Osteoblast (primary cell): ENCODE measurements at regions not wholly inside any gene's neighbourhood (a gene's known extent, or its start where the extent isn't known, plus 50 kb on each side); places are given as distances from the start of the nearest gene placed in this dataset.

Source experiments
- DNase-seq: peaks from one replicate; pipeline ENCODE4 v3.0.0; 2011; ENCODE audit warnings: low spot score, mixed read lengths; ENCODE audit not compliant: insufficient read length; ENCODE audit errors: missing footprints
- H2AFZ ChIP-seq: 2 replicates; pipeline ENCODE4 v1.6.0; 2011; ENCODE audit warnings: mild to moderate bottlenecking, low read length
- H3K27ac ChIP-seq: 2 replicates; pipeline ENCODE4 v1.5.1; 2011; ENCODE audit warnings: mild to moderate bottlenecking, low read depth, low read length, moderate library complexity
- H3K27me3 ChIP-seq: 2 replicates; pipeline ENCODE4 v1.6.0; 2012; ENCODE audit warnings: mild to moderate bottlenecking, control low read depth, inconsistent platforms, low read length, moderate library complexity; ENCODE audit not compliant: insufficient read depth
- H3K36me3 ChIP-seq: 2 replicates; pipeline ENCODE4 v1.5.1; 2011; ENCODE audit warnings: mild to moderate bottlenecking, low read length, control low read depth, moderate library complexity; ENCODE audit not compliant: insufficient read depth
- H3K4me1 ChIP-seq: 2 replicates; pipeline ENCODE4 v1.5.1; 2011; ENCODE audit warnings: mild to moderate bottlenecking, low read length, control low read depth, moderate library complexity; ENCODE audit not compliant: insufficient read depth
- H3K4me2 ChIP-seq: 2 replicates; pipeline ENCODE4 v1.6.0; 2011; ENCODE audit warnings: mild to moderate bottlenecking, low read length; ENCODE audit not compliant: insufficient read depth
- H3K4me3 ChIP-seq: fragments of 200-600 bp; sonication (generic); 3 replicates; pipeline ENCODE4 v1.5.1; 2012; ENCODE audit warnings: mild to moderate bottlenecking, low read length, inconsistent platforms; ENCODE audit not compliant: insufficient read depth
- H3K79me2 ChIP-seq: 2 replicates; pipeline ENCODE4 v1.6.0; 2012; ENCODE audit warnings: mild to moderate bottlenecking, low read length, control low read depth, inconsistent platforms; ENCODE audit not compliant: insufficient read depth
- H3K9me3 ChIP-seq: 2 replicates; pipeline ENCODE4 v1.5.1; 2011; ENCODE audit warnings: low read depth, low read length, control low read depth
- H4K20me1 ChIP-seq: 2 replicates; pipeline ENCODE4 v1.6.0; 2012; ENCODE audit warnings: mild to moderate bottlenecking, low read length, control low read depth; ENCODE audit not compliant: insufficient read depth
- CTCF ChIP-seq: IDR thresholded peaks from 2 replicates; pipeline ENCODE4 v1.5.1; 2011; ENCODE audit warnings: mild to moderate bottlenecking, low read depth, low read length, moderate library complexity; ENCODE audit errors: extremely low read depth

DNA sequence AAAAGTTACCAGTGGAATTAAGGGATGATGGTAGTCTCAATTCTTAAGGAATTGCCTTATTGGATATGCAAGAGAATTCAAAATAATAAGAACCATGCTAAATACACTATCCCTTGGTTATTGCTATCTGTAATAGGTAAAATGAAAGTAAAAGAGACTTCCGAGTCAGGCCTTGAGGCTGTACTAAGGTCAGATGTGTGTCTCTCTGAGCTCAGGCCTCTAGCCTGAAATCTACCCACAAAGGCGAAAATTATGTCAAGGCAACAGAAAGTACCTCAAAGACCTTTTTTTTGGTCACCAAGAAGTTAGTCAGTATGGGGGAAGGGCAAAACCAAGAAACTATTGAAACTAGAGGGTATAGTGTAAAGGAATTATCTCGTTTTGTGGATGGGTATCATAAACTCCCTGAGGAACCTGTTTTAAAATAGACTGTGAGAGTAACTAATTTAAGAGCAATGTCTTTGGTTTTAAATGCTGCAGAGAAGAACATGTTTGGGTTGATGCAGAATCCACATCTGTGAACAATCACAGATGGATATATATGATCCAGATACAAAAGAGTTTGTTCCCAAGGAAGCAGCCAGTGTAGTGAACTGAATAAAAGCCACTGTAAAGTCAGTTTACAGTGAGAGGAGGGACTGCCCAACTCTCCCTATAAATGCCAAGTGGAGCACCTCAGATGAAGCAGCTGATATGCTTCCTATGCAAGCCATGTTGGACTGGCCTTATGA, 382.3 kb upstream of the SEMA6D start:
- Histone ChIP-seq H3K27me3 (no peaks in the 10 kb centered on the region), H3K27ac (no peak overlapping the region), H4K20me1 (no peaks in the 10 kb centered on the region), H3K9me3 (no peaks in the 10 kb centered on the region), H2AFZ (no peak overlapping the region), H3K79me2 (no peaks in the 10 kb centered on the region), H3K4me1 (no peaks in the 10 kb centered on the region), H3K36me3 (no peaks in the 10 kb centered on the region), H3K4me3 (no peak overlapping the region), H3K4me2 (no peak overlapping the region)
- no peak for DNase-seq
- TF ChIP-seq CTCF, result no peak

- H3K27me3 ChIP-seq, result no peaks in the 10 kb centered on the region
- no peak for TF ChIP-seq CTCF
- no peaks in the 10 kb centered on the region for H3K4me1 ChIP-seq
- no peaks in the 10 kb centered on the region for H3K36me3 ChIP-seq
- no peaks in the 10 kb centered on the region for H3K9me3 ChIP-seq
- no peaks in the 10 kb centered on the region for H3K79me2 ChIP-seq
- H4K20me1 ChIP-seq, result no peaks in the 10 kb centered on the region
- DNase-seq, result no peak
- H3K4me3 ChIP-seq, result no peak overlapping the region
- no peak overlapping the region for H2AFZ ChIP-seq
- no peak overlapping the region for H3K27ac ChIP-seq
- H3K4me2 ChIP-seq, result no peak overlapping the region
Measured at GRCh38 chr15:47337106-47337505, 380.2 kb upstream of the SEMA6D start.

DNA sequence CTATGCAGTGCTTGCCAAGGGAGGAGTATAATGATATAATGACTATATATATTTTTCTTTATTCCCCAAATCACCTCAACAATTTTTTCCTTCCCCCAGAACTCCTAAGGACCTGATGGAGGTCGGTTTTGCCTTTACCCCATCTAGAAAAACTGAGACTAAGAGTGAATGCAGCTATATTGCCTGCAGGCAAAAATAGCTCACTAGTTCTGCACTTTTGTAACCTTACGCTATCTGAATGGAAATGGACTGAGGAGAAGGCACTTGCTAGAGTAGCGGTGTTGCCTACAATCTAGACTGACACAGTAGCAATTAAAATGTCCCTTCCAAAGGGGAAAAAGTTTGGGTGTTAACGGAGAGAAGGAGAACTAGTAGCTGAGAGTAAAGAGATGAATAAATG, 379.5 kb upstream of the SEMA6D start:
- H3K9me3 ChIP-seq, result no peaks in the 10 kb centered on the region
- no peaks in the 10 kb centered on the region for H3K79me2 ChIP-seq
- TF ChIP-seq CTCF, result no peak
- no peak for DNase-seq
- no peaks in the 10 kb centered on the region for H3K4me1 ChIP-seq
- no peak overlapping the region for H3K4me3 ChIP-seq
- H3K27me3 ChIP-seq, result no peaks in the 10 kb centered on the region
- no peak overlapping the region for H2AFZ ChIP-seq
- H4K20me1 ChIP-seq, result no peaks in the 10 kb centered on the region
- no peaks in the 10 kb centered on the region for H3K36me3 ChIP-seq
- no peak overlapping the region for H3K4me2 ChIP-seq
- H3K27ac ChIP-seq, result no peak overlapping the region

DNA sequence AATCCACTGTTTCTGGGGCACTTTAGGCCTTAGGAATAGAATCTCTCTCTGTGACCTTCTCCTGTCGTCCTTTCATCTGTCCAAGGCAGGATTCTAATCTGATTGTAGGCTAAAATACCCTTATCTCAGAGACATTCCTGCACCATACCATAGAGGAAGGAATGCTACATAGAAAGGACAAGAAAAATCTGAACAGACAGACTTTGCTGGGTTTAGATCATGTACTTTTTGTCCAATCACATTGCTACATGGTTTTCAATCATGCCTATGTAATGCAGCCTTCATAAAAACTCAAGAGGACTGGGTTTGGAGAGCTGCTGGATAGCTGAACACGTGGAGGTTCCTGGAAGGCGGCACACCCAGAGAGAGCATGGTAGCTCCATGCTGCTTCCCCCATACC, 378.5 kb upstream of the SEMA6D start:
- Histone ChIP-seq H3K9me3 (no peaks in the 10 kb centered on the region), H3K4me3 (no peak overlapping the region), H2AFZ (no peak overlapping the region), H3K4me1 (no peaks in the 10 kb centered on the region), H3K36me3 (no peaks in the 10 kb centered on the region), H3K27me3 (no peaks in the 10 kb centered on the region), H3K4me2 (no peak overlapping the region), H3K79me2 (no peaks in the 10 kb centered on the region), H4K20me1 (no peaks in the 10 kb centered on the region), H3K27ac (no peak overlapping the region)
- TF ChIP-seq CTCF, result no peak
- DNase-seq, result no peak
